Fibroblast of lung (primary cell): ENCODE measurements at regions not wholly inside any gene's neighbourhood (a gene's known extent, or its start where the extent isn't known, plus 50 kb on each side); places are given as distances from the start of the nearest gene placed in this dataset.

Source experiments
- DNase-seq, 2 donors: peaks; one replicate each; pipeline versions ENCODE4 v3.0.0 to v3.0.0-alpha.2; 2010; ENCODE audit warnings: low read depth in 2 of 2
- H2AFZ ChIP-seq: 2 replicates; pipeline ENCODE4 v1.5.1; 2012; ENCODE audit warnings: low read length, control low read depth, inconsistent platforms
- H3K27ac ChIP-seq: 2 replicates; pipeline ENCODE4 v1.5.1; 2011; ENCODE audit warnings: low read length, control low read depth; ENCODE audit not compliant: insufficient read depth
- H3K27me3 ChIP-seq: 2 replicates; pipeline ENCODE4 v1.5.1; 2011; ENCODE audit warnings: mild to moderate bottlenecking, low read length; ENCODE audit not compliant: control insufficient read depth, insufficient read depth
- H3K36me3 ChIP-seq: 2 replicates; pipeline ENCODE4 v1.5.1; 2011; ENCODE audit warnings: low read length; ENCODE audit not compliant: control insufficient read depth, insufficient read depth
- H3K4me1 ChIP-seq: 2 replicates; pipeline ENCODE4 v1.5.1; 2011; ENCODE audit warnings: low read length; ENCODE audit not compliant: control insufficient read depth, insufficient read depth; ENCODE audit errors: extremely low read depth
- H3K4me2 ChIP-seq: 2 replicates; pipeline ENCODE4 v1.5.1; 2011; ENCODE audit warnings: low read length, control low read depth; ENCODE audit not compliant: insufficient read depth; ENCODE audit errors: extremely low read depth
- H3K4me3 ChIP-seq, 4 experiments: fragments of 200-600 bp in 1 of 4; sonication (generic) in 1 of 4; replicated peaks in 1 of 4; 2 replicates each; pipeline ENCODE4 v1.5.1; 2011 to 2016; ENCODE audit warnings: low read length in 4 of 4, low read depth in 3 of 4, mild to moderate bottlenecking in 3 of 4, control low read depth in 2 of 4, inconsistent platforms in 1 of 4, mixed read lengths in 1 of 4; ENCODE audit not compliant: insufficient read depth in 1 of 4; ENCODE audit errors: control extremely low read depth in 1 of 4
- H3K79me2 ChIP-seq: 2 replicates; pipeline ENCODE4 v1.5.1; 2012; ENCODE audit warnings: mild to moderate bottlenecking, low read length, inconsistent platforms; ENCODE audit not compliant: control insufficient read depth, insufficient read depth
- H3K9ac ChIP-seq: 2 replicates; pipeline ENCODE4 v1.5.1; 2011; ENCODE audit warnings: mild to moderate bottlenecking, low read length, control low read depth; ENCODE audit not compliant: insufficient read depth
- H3K9me3 ChIP-seq: 2 replicates; pipeline ENCODE4 v1.5.1; 2012; ENCODE audit warnings: low read depth, low read length; ENCODE audit not compliant: control insufficient read depth, insufficient read depth
- H4K20me1 ChIP-seq: 2 replicates; pipeline ENCODE4 v1.5.1; 2011; ENCODE audit warnings: low read length; ENCODE audit not compliant: control insufficient read depth, insufficient read depth; ENCODE audit errors: extremely low read depth
- EZH2 ChIP-seq: IDR thresholded peaks from 2 replicates; pipeline ENCODE4 v1.5.1; 2012; ENCODE audit warnings: low read length, control low read depth, mild to moderate bottlenecking; ENCODE audit errors: missing control alignments
- TF ChIP-seq, protein P1 (sequence below), 2 donors: IDR thresholded peaks in 1 of 2; conservative IDR thresholded peaks in 1 of 2; 1 replicate in 1 of 2; 2 replicates in 1 of 2; pipeline ENCODE4 v1.5.1; 2011 to 2012; ENCODE audit warnings: low read length in 2 of 2, control low read depth in 1 of 2, inconsistent platforms in 1 of 2, low read depth in 1 of 2, mild to moderate bottlenecking in 1 of 2

GRCh38 chr1:63718541-63718970 lies 55.3 kb upstream of the ROR1 start:
- no peak for DNase-seq
- peaks cover 6% of the 10 kb centered on the region for H3K4me1 ChIP-seq
- no peak overlapping the region for H3K9ac ChIP-seq
- H3K79me2 ChIP-seq: no peaks in the 10 kb centered on the region
- H2AFZ ChIP-seq: no peak overlapping the region
- no peaks in the 10 kb centered on the region for H3K27me3 ChIP-seq
- TF ChIP-seq, protein P1, sequence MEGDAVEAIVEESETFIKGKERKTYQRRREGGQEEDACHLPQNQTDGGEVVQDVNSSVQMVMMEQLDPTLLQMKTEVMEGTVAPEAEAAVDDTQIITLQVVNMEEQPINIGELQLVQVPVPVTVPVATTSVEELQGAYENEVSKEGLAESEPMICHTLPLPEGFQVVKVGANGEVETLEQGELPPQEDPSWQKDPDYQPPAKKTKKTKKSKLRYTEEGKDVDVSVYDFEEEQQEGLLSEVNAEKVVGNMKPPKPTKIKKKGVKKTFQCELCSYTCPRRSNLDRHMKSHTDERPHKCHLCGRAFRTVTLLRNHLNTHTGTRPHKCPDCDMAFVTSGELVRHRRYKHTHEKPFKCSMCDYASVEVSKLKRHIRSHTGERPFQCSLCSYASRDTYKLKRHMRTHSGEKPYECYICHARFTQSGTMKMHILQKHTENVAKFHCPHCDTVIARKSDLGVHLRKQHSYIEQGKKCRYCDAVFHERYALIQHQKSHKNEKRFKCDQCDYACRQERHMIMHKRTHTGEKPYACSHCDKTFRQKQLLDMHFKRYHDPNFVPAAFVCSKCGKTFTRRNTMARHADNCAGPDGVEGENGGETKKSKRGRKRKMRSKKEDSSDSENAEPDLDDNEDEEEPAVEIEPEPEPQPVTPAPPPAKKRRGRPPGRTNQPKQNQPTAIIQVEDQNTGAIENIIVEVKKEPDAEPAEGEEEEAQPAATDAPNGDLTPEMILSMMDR (conservative IDR thresholded peaks at IDR 0.05 in 1 of 2, IDR thresholded peaks at IDR 0.05 in 1 of 2; ENCODE audit: low read depth in 1 of 2, low read length in 2 of 2): no peak
- TF ChIP-seq EZH2: no peak
- H3K27ac ChIP-seq: no peak overlapping the region
- H3K4me2 ChIP-seq: no peak overlapping the region
- H3K9me3 ChIP-seq: no peaks in the 10 kb centered on the region
- no peaks in the 10 kb centered on the region for H3K36me3 ChIP-seq
- no peak overlapping the region for H3K4me3 ChIP-seq
- H4K20me1 ChIP-seq: no peaks in the 10 kb centered on the region

GRCh38 chr1:63721531-63722189 lies 52.2 kb upstream of the ROR1 start:
- Histone ChIP-seq H3K79me2 (no peaks in the 10 kb centered on the region), H4K20me1 (no peaks in the 10 kb centered on the region), H3K4me2 (no peak overlapping the region), H3K4me3 (no peak overlapping the region), H3K27me3 (no peaks in the 10 kb centered on the region), H3K27ac (no peak overlapping the region), H3K4me1 (no peaks in the 10 kb centered on the region), H3K9me3 (no peaks in the 10 kb centered on the region), H3K36me3 (no peaks in the 10 kb centered on the region), H2AFZ (no peak overlapping the region), H3K9ac (no peak overlapping the region)
- DNase-seq: peak in 1 of 2 donors; percentile 68
- TF ChIP-seq, protein P1 (conservative IDR thresholded peaks at IDR 0.05 in 1 of 2, IDR thresholded peaks at IDR 0.05 in 1 of 2; ENCODE audit: low read depth in 1 of 2, low read length in 2 of 2): no peak
- no peak for TF ChIP-seq EZH2

DNA sequence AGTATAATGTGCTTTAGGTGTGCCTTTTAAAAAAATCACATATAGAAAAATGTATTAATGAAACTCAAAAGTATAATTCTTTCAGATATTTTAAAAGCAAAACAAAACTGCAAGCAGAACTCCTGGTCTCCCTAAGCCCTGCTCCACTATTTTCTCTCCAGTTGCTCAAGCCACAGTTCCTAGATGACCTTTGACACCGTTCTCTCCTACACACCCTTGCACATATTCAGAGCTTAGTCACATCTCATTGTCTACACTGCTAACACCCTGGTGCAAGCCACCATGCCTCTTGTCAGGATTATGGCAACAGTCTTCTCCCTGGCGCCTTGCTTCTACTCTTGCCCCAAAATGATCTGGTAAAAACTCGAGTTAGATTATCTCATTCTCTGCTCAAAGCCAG lies 50.2 kb upstream of the ROR1 start:
- no peak overlapping the region for H3K27ac ChIP-seq
- no peak overlapping the region for H3K9ac ChIP-seq
- no peaks in the 10 kb centered on the region for H3K4me1 ChIP-seq
- DNase-seq: peak in 1 of 2 donors; percentile 53
- H4K20me1 ChIP-seq: no peaks in the 10 kb centered on the region
- H3K4me2 ChIP-seq: no peak overlapping the region
- TF ChIP-seq, protein P1 (conservative IDR thresholded peaks at IDR 0.05 in 1 of 2, IDR thresholded peaks at IDR 0.05 in 1 of 2; ENCODE audit: low read depth in 1 of 2, low read length in 2 of 2): no peak
- no peak for TF ChIP-seq EZH2
- H3K27me3 ChIP-seq: no peaks in the 10 kb centered on the region
- H2AFZ ChIP-seq: no peak overlapping the region
- H3K4me3 ChIP-seq: no peak overlapping the region
- no peaks in the 10 kb centered on the region for H3K36me3 ChIP-seq
- no peaks in the 10 kb centered on the region for H3K79me2 ChIP-seq
- no peaks in the 10 kb centered on the region for H3K9me3 ChIP-seq
